Hematopoietic multipotent progenitor cell treated with erythropoietin and hydrocortisone succinate and interleukin-3 and kit ligand, for 15 days (in vitro differentiated cells): ENCODE measurements at regions not wholly inside any gene's neighbourhood (a gene's known extent, or its start where the extent isn't known, plus 50 kb on each side); places are given as distances from the start of the nearest gene placed in this dataset.
"Not testable (repeated sequence)": the region's sequence is repeated elsewhere in the genome, so short reads cannot be mapped to it uniquely, and the experiment has no call there.

Source experiments
- DNase-seq: peaks from one replicate; pipeline ENCODE4 v3.0.0-alpha.2; 2015; ENCODE audit warnings: low spot score

- no peak for DNase-seq
Observed at GRCh38 chr6:138656364-138657064, 117.1 kb upstream of the CCDC28A start.

- DNase-seq: no peak
Observed at GRCh38 chr6:138657065-138657425, 116.5 kb upstream of the CCDC28A start.

- DNase-seq: no peak
Observed at GRCh38 chr6:138659998-138660397, 113.6 kb upstream of the CCDC28A start.

- no peak for DNase-seq
Observed at GRCh38 chr6:138662471-138662870, 111.1 kb upstream of the CCDC28A start.

- DNase-seq: no peak
Observed at GRCh38 chr6:138663892-138664291, 109.7 kb upstream of the CCDC28A start.

GRCh38 chr6:138664745-138665144 is 108.8 kb upstream of the CCDC28A start:
- DNase-seq: no peak

- no peak for DNase-seq
Observed at GRCh38 chr6:138666636-138667035, 106.9 kb upstream of the CCDC28A start.

GRCh38 chr6:138667408-138667807 is 106.2 kb upstream of the CCDC28A start:
- no peak for DNase-seq

- no peak for DNase-seq
Observed at GRCh38 chr6:138671351-138671750, 102.2 kb upstream of the CCDC28A start.

GRCh38 chr6:138673346-138674014 is 100.1 kb upstream of the CCDC28A start:
- DNase-seq: no peak

- DNase-seq: not testable (repeated sequence)
Observed at GRCh38 chr6:138674444-138674843, 99.1 kb upstream of the CCDC28A start.

- DNase-seq: no peak
Observed at GRCh38 chr6:138677538-138677937, 96.0 kb upstream of the CCDC28A start.

GRCh38 chr6:138678168-138678567 is 95.4 kb upstream of the CCDC28A start:
- DNase-seq: no peak

- DNase-seq: no peak
Observed at GRCh38 chr6:138680085-138680484, 93.5 kb upstream of the CCDC28A start.

GRCh38 chr6:138681627-138682026 is 91.9 kb upstream of the CCDC28A start:
- DNase-seq: no peak

- no peak for DNase-seq
Observed at GRCh38 chr6:138682704-138683527, 90.7 kb upstream of the CCDC28A start.

GRCh38 chr6:138685257-138685656 is 88.3 kb upstream of the CCDC28A start:
- DNase-seq: no peak

GRCh38 chr6:138685781-138686180 is 87.8 kb upstream of the CCDC28A start:
- no peak for DNase-seq

- no peak for DNase-seq
Observed at GRCh38 chr6:138688580-138688979, 85.0 kb upstream of the CCDC28A start.

- no peak for DNase-seq
Observed at GRCh38 chr6:138689849-138690248, 83.7 kb upstream of the CCDC28A start.

GRCh38 chr6:138690975-138691594 is 82.5 kb upstream of the CCDC28A start:
- no peak for DNase-seq

- no peak for DNase-seq
Observed at GRCh38 chr6:138691595-138692057, 81.9 kb upstream of the CCDC28A start.
